AML-193 (cell line): ENCODE measurements at regions not wholly inside any gene's neighbourhood (a gene's known extent, or its start where the extent isn't known, plus 50 kb on each side); places are given as distances from the start of the nearest gene placed in this dataset.
"Not testable (repeated sequence)": the region's sequence is repeated elsewhere in the genome, so short reads cannot be mapped to it uniquely, and the experiment has no call there.

Source experiments
- DNase-seq, 2 experiments: peaks; one replicate each; lab custom pipeline; 2025; lab: John Stamatoyannopoulos, UW

DNA sequence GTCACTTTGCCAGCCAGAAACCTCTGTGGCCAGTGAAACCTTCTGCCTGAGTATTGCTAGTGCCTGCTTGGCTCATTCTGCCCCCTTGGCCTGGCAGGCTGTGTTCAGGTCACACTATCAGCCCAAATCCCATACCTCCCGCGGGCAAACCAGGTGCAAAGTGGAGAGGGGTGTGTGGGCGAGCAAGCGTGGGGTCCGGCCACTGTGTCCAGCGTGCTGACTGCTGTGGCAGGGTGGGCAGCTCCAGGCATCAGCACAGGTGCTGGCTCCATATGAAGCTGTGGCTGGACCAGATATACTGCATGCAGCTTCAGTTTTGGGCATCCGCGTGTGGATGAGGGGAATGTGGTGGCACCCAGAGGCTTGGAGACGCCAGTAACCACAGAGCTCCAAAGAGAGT, 576.5 kb upstream of the EDIL3 start:
- no peak for DNase-seq

DNA sequence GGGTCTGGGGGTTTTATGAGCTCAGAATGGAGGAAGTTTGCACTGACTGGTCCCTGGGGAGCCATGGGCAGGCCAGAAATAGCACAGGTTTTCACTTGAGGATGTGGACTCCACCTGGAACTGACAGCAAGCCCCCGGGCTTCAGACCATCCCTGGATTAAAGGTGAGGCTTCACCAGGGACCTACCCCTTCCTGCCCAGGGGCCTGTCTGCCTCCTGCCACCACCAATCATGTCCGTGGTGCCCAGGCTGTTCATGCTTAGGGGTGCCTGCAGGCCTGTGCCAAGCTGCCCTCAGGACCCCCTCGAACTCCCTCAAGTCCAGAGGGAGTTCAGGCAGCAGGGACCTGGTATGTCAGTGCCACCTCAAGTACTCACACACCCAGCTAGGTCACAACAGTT, 577.2 kb upstream of the EDIL3 start:
- DNase-seq: no peak

DNA sequence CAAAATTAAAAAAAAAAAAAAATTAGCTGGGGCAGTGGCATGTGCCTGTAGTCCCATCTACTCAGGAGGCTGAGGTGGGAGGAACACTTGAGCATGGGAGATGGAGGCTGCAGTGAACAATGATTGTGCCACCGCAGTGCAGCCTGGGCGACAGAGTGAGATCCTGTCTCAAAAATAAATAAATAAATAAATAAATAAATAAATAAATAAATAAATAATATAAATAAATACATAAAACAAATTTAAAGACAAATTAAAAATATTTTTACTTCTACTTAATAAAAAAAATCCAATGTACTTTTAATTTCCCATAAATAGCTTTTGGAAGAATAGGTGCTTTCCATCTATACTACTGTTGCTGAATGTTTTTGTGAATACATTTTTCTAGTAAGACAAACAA, 598.4 kb upstream of the EDIL3 start:
- DNase-seq: no peak

DNA sequence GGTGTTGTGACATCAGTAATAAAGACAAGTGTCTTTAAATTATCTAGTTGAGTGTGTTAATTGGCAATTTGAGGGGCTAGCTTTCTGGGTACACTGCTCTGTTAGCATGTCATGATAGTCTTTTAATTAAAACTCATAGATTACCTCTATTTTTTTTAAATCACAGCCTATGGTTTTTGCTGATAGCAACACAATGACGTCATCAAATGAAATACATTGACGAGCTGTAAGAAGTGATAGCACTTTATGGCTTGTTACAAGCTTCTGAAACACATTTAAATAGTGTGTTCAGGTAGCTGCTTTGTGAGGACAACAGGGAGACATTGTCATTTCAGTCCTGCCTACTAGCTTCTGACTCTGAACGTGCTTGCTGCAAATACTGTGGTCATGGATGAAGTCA, 600.5 kb upstream of the EDIL3 start:
- no peak for DNase-seq

DNA sequence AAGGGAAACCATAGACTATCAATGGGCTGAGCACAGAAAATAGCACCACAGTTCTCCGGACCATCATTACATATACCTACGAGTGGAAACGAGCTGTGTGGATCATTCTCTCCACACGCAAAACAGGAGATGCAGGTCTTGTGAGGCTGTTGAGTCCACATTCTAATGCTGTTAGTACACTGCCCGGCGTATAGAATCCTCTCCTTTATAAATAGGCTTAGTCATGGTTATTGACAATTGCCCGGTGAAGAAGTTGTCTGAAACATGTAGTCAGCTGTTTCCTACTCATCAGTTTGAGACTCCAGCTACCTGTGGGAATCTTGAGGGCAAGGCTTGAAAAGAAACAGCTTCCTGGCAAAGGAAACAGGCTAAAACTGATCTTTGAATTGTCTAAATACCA, 602.0 kb upstream of the EDIL3 start:
- DNase-seq: no peak

DNA sequence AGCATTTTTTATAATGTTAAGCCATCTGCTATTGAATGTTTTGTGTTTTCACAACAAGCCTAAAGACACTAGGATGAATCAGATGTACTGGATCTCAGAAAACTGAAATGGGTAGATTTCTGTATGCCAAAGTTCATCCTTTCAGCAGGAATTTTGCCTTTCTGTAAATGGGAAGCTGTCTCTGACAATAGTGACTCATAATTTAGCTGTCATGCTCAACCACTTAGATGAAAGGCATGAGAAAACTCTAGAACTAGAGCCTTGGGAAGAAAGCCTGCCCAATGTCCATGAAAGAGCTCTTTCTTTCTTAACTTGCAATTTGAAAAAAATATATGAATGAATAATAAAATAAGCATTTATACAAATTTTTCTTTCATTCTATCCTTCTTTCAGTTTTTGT, 616.0 kb upstream of the EDIL3 start:
- no peak for DNase-seq

DNA sequence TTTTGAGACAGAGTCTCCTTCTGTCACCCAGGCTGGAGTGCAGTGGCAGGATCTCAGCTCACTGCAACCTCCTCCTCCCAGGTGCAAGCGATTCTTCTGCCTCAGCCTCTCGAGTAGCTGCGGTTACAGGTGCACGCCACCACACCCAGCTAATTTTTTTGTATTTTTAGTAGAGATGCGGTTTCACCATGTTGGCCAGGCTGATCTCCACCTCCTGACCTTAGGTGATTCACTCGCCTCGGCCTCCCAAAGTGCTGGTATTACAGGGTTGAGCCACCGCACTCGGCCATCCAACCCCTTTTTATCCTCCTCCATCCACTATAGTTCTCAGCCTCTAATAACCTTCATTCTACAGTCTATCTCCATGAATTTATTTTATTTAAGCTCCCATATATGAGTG, 617.3 kb upstream of the EDIL3 start:
- not testable (repeated sequence) for DNase-seq

DNA sequence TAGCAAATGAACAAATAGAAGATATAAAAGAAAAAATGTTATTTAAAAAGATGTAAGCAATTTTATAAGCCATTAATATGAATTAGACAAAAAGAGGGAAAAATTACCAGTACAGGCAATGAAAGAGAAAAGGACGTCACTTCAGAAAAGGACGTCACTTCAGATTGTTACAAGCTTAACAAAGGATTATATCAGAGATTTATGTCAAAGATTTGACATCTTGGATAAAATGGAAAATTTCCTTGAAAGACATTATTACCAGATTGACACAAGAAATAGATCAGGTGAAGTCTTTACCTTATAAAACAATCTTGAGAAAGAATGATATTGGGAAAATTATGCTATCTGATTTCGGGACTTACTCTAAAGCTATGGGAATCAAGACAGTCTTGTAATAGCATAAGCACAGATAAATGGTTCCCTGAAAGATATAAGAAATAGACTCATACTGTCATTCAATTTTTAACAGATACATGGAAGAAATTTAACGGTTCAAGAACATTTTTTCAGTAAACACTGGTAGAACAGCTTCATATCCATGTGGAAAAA, 625.4 kb upstream of the EDIL3 start:
- no peak for DNase-seq

DNA sequence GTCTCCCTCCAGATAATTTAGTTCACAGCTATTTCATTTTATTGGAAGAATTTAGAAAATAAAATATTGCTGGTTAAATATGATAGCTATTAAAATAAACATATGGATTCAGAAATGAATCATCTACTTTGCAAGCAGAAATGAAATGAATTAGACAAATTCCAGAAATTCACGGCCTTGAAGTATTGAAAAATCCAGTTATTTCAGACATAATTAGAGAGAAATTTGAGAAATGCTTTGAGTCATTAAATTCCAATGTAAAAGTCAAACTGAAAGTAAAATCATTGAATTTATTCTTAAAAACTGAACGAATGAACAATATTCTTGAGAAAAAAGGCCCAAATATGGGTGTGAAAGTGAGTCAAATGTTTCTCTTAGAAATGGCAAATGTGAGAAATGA, 632.6 kb upstream of the EDIL3 start:
- no peak for DNase-seq

DNA sequence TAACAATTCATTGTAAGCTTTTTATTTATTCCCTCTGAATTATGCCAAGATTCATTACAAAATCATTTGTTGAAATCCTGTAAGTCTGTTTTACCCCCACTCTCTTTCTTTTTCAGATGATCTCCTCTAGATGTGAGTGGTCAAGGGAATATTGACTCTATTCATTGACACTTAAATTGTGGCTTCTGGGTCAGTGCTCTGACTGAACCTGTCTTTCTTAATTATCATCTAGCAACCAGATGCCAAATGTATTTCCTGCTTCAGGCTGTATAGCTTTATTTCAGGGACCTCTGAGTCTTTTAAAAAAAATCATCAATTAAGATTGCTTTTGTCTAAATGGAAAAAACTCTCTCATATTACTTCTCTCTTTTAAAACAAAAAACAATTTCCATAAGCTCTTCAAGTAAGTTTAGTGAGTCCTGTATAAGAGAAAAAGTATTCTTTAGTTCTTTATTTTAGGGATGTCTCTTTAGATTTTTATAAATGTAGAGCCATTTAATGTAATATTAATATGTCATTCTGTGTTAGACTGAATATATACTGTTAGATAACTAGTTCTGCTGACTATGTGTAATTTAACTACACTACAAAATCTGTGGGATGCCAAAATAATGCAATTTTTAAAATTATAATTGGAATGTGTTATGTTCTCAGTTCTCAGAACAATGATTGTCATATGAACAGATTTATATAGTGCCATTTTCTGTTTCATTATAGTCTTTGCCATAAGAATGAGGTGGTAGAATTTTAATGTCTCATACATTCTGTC, 645.8 kb upstream of the EDIL3 start:
- DNase-seq: no peak

DNA sequence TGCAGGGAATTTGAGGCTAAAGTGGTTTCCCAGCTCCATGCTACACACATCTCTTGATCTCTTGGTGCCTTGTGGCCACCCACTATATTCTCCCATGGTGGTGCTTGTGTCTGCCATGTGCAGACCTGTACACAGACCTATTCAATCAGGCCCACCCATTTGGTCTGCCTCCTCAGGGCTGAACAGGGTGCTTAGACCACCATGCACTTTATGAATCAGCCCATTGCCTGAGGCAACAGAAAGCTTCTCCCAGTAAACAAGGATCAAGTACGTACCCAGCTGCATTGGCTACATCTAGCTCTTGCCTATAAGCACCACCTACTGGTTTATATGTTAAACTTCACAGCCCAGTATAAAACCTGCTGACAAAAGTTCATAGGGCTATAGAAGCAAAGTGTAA, 664.3 kb upstream of the EDIL3 start:
- DNase-seq: peak in 1 of 2 experiments; percentile 12

DNA sequence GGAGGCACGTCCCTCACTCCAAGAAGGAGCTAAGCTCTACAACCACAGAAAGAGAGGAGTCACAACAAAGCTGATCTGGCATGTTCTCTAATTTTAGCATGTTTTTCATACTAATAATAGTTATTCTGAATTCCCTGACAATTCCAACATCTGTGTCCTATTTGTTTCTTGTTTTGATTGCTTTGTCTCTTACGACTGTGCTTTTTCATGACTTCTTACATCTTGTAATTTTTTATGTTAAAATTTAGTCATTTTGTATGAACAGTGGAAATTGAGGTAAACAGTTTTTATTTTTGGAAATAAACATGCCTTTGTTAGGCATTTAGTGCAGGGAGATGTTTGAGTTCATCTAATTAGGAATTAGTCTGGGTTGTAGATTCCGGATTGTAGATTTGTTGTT, 668.1 kb upstream of the EDIL3 start:
- DNase-seq: no peak

DNA sequence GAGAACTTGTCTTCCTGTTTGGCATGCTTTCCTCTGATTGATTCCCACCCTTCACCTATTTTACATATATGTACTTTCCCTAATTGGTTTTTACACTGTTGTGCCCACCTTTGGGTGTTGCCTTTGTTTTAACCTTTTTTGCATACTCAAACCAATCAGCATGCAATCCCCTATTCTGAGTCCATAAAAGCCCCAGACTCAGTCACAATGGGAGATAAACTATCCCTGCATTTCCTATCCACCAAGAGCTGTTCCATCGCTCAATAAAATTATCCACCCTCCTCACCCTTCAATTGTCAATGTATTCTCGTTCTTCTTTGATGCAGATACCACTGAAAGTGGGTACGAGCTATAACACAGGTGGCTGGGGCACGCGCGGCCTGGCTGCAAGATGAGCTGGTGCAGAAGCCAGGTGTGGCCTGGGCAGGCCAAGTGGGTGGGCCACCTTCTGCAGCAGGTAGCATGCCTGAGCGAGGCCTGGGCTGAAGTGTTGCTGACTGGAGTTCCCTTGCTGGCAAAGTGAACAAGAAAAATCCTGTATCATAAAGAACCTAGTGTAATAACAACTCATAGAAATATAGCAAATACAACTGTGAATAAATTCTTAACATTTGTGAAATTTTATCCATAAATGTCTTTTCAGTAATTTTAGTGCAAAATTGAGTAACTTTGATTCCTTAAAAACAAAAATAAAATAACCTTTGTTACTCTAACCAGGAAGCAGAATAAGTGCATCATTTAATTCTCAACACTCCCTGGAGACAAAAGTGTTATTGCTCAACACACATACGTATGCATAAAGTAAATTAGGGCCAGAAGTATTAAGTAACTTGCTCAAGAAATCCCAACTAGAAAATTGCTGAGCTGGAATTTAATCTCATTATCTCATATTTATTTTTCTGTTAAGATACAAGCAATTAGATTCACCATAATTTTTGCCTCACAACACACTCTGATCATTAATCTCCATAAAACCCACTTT, 685.3 kb upstream of the EDIL3 start:
- no peak for DNase-seq

DNA sequence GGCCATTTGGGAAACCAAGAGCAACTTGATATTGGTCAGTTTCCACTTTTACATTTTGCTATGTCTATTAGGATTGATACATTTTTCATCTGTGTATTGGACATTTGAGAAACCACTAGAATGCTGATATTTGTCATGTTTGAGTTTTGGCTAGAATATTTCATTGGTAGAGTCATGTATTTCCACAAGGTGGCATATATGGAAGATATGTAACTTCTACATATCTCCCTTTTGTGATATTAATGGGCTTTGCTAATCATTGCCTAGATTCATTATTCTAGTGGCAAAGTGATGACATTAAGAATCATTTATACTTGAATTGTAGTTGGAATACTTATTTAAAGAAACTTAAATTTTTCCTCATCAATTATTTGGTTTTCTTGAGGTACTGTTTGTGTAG, 692.9 kb upstream of the EDIL3 start:
- DNase-seq: no peak

DNA sequence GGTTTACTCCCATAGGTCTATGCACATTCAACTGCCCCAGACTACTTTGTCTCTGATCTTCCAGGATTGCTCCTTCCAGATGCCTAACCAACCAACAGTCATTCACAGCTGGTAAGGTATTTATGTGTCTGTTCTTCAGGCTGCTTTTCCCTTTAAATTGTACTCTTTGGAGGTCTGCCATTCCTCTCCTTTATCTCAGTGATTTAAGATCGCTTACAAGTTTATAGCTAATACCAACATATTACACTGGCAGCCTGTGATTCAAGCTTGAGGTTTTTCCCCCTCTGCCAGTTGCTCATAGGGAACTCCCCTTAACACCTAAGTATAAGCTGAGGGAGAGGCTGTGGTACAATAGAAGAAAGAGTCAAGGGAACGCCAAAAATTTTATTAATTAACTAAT, 711.7 kb upstream of the EDIL3 start:
- no peak for DNase-seq

DNA sequence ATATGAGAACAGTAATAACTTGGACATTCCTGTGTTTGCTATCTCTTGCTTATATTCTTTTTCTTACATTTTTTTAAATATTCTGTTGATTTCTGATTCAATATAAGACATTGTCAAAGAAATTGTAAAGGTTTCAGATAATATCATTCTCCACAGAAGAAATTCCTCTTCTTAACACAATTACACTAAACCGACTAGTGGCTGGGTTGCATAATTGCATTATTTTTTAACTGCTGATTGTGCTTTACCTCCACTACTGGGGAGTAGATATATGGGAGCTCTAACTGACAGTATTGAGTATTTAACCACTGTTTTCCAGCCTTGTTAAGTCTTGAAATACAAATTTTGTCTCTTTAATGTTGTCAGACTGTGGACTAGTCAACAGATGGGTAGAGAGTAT, 723.8 kb upstream of the EDIL3 start:
- no peak for DNase-seq

DNA sequence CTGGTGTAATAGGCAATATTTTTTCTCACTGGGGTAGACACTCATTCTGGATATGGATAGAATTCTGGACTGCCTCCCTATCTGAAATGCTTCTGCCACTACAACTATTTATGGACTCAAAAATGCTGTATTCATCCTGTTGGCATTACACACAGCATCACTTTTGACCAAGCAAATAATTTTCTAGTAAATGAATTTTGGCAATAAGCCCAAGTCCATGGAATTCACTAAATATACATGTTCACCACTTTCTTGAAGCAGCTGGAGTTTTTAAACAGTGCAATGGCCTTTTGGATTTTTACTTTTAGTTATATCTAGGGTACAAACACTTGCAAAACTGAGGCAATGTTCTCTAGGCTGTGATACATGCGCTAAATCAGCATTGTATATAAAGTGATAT, 724.9 kb upstream of the EDIL3 start:
- DNase-seq: no peak

DNA sequence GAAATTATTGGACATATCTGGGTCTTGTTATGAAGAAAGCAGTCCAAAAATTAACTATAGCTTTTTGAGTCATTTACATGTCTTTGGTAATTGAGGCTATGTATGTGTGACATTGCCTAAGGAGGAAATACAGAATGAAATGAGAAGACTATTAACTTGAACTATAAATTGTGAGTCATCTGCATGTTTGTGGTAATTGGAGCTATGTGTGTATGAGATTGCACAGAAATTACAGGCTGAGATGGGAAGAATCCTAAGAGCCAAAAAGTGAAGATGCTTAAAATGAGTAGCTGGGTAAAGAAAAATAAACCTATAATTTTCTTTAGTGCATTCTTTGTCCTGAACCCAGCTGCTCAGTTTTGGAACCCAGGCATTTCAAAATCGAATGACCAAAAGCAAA, 747.6 kb upstream of the EDIL3 start:
- DNase-seq: no peak

DNA sequence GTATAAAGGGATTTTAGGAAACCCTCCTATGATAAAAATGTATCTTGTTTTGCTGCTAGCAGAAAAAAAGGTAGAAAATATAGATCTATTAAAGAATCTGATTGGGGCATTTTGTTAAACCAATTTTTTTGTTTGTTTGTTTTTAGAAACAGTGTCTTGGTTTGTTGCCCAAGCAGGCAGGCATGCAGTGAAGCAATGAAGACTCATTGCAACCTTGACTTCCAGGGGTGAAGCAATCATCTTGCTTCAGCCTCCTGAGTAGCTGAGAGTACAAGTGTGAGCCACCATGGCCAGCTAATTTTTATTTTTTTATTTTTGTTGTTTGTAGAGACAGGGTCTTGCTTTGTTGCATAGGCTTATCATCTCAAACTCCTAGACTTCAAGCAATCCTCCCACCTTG, 755.8 kb upstream of the EDIL3 start:
- DNase-seq: no peak

DNA sequence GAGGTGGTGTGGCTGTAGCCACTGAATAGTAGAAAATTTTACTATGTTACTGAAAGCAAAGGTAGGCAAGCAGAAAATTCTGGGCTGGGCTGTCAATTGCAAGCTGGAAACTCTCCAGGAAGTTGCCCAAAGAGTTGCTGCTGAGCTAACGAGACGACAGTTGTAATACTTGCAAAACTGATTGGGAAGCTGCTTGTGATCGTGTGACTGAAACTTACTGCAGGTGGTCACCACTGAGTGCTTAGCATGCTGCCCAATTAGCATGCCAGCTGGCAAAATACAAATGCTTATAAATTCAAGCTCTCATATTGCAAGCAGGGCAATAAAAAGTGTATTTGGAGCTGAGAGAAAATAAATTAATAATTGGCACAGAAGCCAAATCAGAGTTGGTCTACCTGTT, 758.5 kb upstream of the EDIL3 start:
- DNase-seq: no peak

DNA sequence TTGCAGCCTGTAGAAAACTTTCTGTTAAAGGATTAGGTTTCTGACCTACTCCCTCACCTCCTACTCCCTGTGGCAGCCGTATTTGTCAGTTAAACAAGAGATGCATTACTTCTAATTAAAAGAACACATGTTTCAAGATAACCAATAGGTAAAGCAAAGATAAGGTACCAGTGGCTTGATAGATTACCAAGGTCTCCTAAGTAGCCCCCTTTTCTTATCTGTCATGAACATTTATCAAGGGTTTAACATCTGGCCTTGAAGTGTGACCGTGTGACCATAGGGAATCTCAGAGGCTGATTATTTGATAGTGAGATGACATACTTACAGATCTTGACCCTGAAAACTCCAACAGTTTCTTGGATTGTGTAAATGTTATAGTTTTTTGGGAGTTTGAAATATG, 764.0 kb upstream of the EDIL3 start:
- DNase-seq: no peak

DNA sequence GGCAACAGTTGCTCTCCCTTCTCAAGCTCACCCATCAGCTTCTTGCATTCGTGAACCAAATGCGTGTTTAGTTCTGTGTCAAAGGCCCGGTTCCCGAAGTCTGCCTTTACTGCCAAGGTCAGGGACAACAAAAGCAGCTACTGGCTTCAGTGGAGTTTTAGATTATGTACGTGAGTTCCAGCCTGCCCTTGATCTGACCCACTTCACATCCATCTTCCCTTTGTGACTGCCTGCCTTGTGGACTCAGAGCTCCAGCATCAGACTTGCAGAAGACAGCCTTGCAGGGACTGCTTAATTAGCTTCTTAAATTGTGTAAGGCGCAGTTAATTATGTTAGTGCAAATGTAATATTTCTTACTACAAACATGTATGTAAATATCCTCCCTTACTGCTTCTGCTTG, 774.7 kb upstream of the EDIL3 start:
- DNase-seq: no peak

DNA sequence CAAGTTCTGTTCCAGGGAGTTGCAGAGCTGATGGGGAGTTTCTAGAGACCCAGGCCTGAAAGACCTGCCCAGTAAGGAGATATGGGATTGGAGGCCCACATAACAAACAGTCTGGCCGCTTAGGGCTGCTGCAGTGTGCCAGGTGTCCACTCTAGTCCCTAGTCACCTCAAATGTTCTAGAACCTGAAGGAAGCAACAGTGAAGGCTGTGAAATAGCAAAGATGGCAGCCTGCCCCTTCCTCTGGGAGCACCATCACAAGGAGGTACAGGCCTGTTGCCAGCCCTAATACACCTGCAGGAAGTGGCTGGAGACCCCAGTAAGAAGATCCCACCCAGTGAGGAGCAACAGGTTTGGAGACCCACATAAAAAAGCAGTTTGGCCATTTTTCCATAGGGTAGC, 783.8 kb upstream of the EDIL3 start:
- DNase-seq: no peak
